ENCODE measurements at regions not wholly inside any gene's neighbourhood (a gene's known extent, or its start where the extent isn't known, plus 50 kb on each side); places are given as distances from the start of the nearest gene placed in this dataset.

GRCh38 chr10:78819361-78820006 lies 249.3 kb upstream of the ZMIZ1 start:
- Histone ChIP-seq H3K27me3 (ENCODE audit: low read depth, low read length) (no peaks in the 10 kb centered on the region), H3K4me3 (ENCODE audit: low read depth in 1 of 2, low read length in 2 of 2) (no peak overlapping the region), H3K27ac (ENCODE audit: low read length) (no peak overlapping the region), H3K36me3 (ENCODE audit: control insufficient read depth in 1 of 2, insufficient read depth in 2 of 2, low read length in 2 of 2) (no peaks in the 10 kb centered on the region), H3K4me1 (ENCODE audit: control insufficient read depth in 1 of 2, insufficient read depth in 2 of 2, low read length in 2 of 2) (peaks cover 0 to 7% of the 10 kb centered on the region in 2 donors), H3K9me3 (ENCODE audit: control insufficient read depth in 1 of 2, low read length in 2 of 2) (peaks cover 0 to 8% of the 10 kb centered on the region in 2 donors)

GRCh38 chr10:78820007-78820362 lies 248.8 kb upstream of the ZMIZ1 start:
- peaks cover 0 to 7% of the 10 kb centered on the region in 2 donors for H3K4me1 ChIP-seq (ENCODE audit: control insufficient read depth in 1 of 2, insufficient read depth in 2 of 2, low read length in 2 of 2)
- no peak overlapping the region for H3K27ac ChIP-seq (ENCODE audit: low read length)
- no peaks in the 10 kb centered on the region for H3K36me3 ChIP-seq (ENCODE audit: control insufficient read depth in 1 of 2, insufficient read depth in 2 of 2, low read length in 2 of 2)
- peaks cover 0 to 8% of the 10 kb centered on the region in 2 donors for H3K9me3 ChIP-seq (ENCODE audit: control insufficient read depth in 1 of 2, low read length in 2 of 2)
- no peak overlapping the region for H3K4me3 ChIP-seq (ENCODE audit: low read depth in 1 of 2, low read length in 2 of 2)
- no peaks in the 10 kb centered on the region for H3K27me3 ChIP-seq (ENCODE audit: low read depth, low read length)

GRCh38 chr10:78821052-78821451 lies 247.7 kb upstream of the ZMIZ1 start:
- H3K27ac ChIP-seq (ENCODE audit: low read length), result no peak overlapping the region
- no peak overlapping the region for H3K4me3 ChIP-seq (ENCODE audit: low read depth in 1 of 2, low read length in 2 of 2)
- H3K4me1 ChIP-seq (ENCODE audit: control insufficient read depth in 1 of 2, insufficient read depth in 2 of 2, low read length in 2 of 2), result peaks cover 0 to 7% of the 10 kb centered on the region in 2 donors
- no peaks in the 10 kb centered on the region for H3K36me3 ChIP-seq (ENCODE audit: control insufficient read depth in 1 of 2, insufficient read depth in 2 of 2, low read length in 2 of 2)
- no peaks in the 10 kb centered on the region for H3K27me3 ChIP-seq (ENCODE audit: low read depth, low read length)
- peaks cover 0 to 8% of the 10 kb centered on the region in 2 donors for H3K9me3 ChIP-seq (ENCODE audit: control insufficient read depth in 1 of 2, low read length in 2 of 2)

- no peaks in the 10 kb centered on the region for H3K27me3 ChIP-seq (ENCODE audit: low read depth, low read length)
- H3K9me3 ChIP-seq (ENCODE audit: control insufficient read depth in 1 of 2, low read length in 2 of 2), result peaks cover 0 to 8% of the 10 kb centered on the region in 2 donors
- H3K4me3 ChIP-seq (ENCODE audit: low read depth in 1 of 2, low read length in 2 of 2), result no peak overlapping the region
- no peak overlapping the region for H3K27ac ChIP-seq (ENCODE audit: low read length)
- H3K4me1 ChIP-seq (ENCODE audit: control insufficient read depth in 1 of 2, insufficient read depth in 2 of 2, low read length in 2 of 2), result no peaks in the 10 kb centered on the region
- H3K36me3 ChIP-seq (ENCODE audit: control insufficient read depth in 1 of 2, insufficient read depth in 2 of 2, low read length in 2 of 2), result no peaks in the 10 kb centered on the region
These were observed 239.9 kb upstream of the ZMIZ1 start for GRCh38 chr10:78828647-78829539.

- H3K36me3 ChIP-seq (ENCODE audit: control insufficient read depth in 1 of 2, insufficient read depth in 2 of 2, low read length in 2 of 2), result no peaks in the 10 kb centered on the region
- no peak overlapping the region for H3K27ac ChIP-seq (ENCODE audit: low read length)
- H3K4me3 ChIP-seq (ENCODE audit: low read depth in 1 of 2, low read length in 2 of 2), result no peak overlapping the region
These were observed 239.2 kb upstream of the ZMIZ1 start for GRCh38 chr10:78829565-78829964.

GRCh38 chr10:78830062-78830975 lies 238.4 kb upstream of the ZMIZ1 start:
- Histone ChIP-seq H3K27ac (ENCODE audit: low read length) (no peak overlapping the region), H3K36me3 (ENCODE audit: control insufficient read depth in 1 of 2, insufficient read depth in 2 of 2, low read length in 2 of 2) (no peaks in the 10 kb centered on the region), H3K4me1 (ENCODE audit: control insufficient read depth in 1 of 2, insufficient read depth in 2 of 2, low read length in 2 of 2) (no peaks in the 10 kb centered on the region), H3K4me3 (ENCODE audit: low read depth in 1 of 2, low read length in 2 of 2) (no peak overlapping the region), H3K9me3 (ENCODE audit: control insufficient read depth in 1 of 2, low read length in 2 of 2) (peaks cover 0 to 8% of the 10 kb centered on the region in 2 donors), H3K27me3 (ENCODE audit: low read depth, low read length) (no peaks in the 10 kb centered on the region)

More at GRCh38 chr10:78829565-78829964, 239.2 kb upstream of the ZMIZ1 start:
- Histone ChIP-seq H3K4me1 (ENCODE audit: control insufficient read depth in 1 of 2, insufficient read depth in 2 of 2, low read length in 2 of 2) (no peaks in the 10 kb centered on the region), H3K27me3 (ENCODE audit: low read depth, low read length) (no peaks in the 10 kb centered on the region), H3K9me3 (ENCODE audit: control insufficient read depth in 1 of 2, low read length in 2 of 2) (peaks cover 0 to 8% of the 10 kb centered on the region in 2 donors)

- H3K27ac ChIP-seq (ENCODE audit: low read length), result no peak overlapping the region
- no peak overlapping the region for H3K4me3 ChIP-seq (ENCODE audit: low read depth in 1 of 2, low read length in 2 of 2)
- peaks cover 0 to 8% of the 10 kb centered on the region in 2 donors for H3K9me3 ChIP-seq (ENCODE audit: control insufficient read depth in 1 of 2, low read length in 2 of 2)
- H3K27me3 ChIP-seq (ENCODE audit: low read depth, low read length), result no peaks in the 10 kb centered on the region
- H3K36me3 ChIP-seq (ENCODE audit: control insufficient read depth in 1 of 2, insufficient read depth in 2 of 2, low read length in 2 of 2), result no peaks in the 10 kb centered on the region
- no peaks in the 10 kb centered on the region for H3K4me1 ChIP-seq (ENCODE audit: control insufficient read depth in 1 of 2, insufficient read depth in 2 of 2, low read length in 2 of 2)
These were observed 237.8 kb upstream of the ZMIZ1 start for GRCh38 chr10:78830976-78831375.

GRCh38 chr10:78831461-78831860 lies 237.3 kb upstream of the ZMIZ1 start:
- no peaks in the 10 kb centered on the region for H3K36me3 ChIP-seq (ENCODE audit: control insufficient read depth in 1 of 2, insufficient read depth in 2 of 2, low read length in 2 of 2)
- peaks cover 0 to 8% of the 10 kb centered on the region in 2 donors for H3K9me3 ChIP-seq (ENCODE audit: control insufficient read depth in 1 of 2, low read length in 2 of 2)
- no peaks in the 10 kb centered on the region for H3K27me3 ChIP-seq (ENCODE audit: low read depth, low read length)
- no peaks in the 10 kb centered on the region for H3K4me1 ChIP-seq (ENCODE audit: control insufficient read depth in 1 of 2, insufficient read depth in 2 of 2, low read length in 2 of 2)
- H3K4me3 ChIP-seq (ENCODE audit: low read depth in 1 of 2, low read length in 2 of 2), result no peak overlapping the region
- H3K27ac ChIP-seq (ENCODE audit: low read length), result no peak overlapping the region

- Histone ChIP-seq H3K4me1 (ENCODE audit: control insufficient read depth in 1 of 2, insufficient read depth in 2 of 2, low read length in 2 of 2) (no peaks in the 10 kb centered on the region), H3K36me3 (ENCODE audit: control insufficient read depth in 1 of 2, insufficient read depth in 2 of 2, low read length in 2 of 2) (no peaks in the 10 kb centered on the region), H3K4me3 (ENCODE audit: low read depth in 1 of 2, low read length in 2 of 2) (no peak overlapping the region), H3K27ac (ENCODE audit: low read length) (no peak overlapping the region), H3K9me3 (ENCODE audit: control insufficient read depth in 1 of 2, low read length in 2 of 2) (peaks cover 0 to 8% of the 10 kb centered on the region in 2 donors), H3K27me3 (ENCODE audit: low read depth, low read length) (no peaks in the 10 kb centered on the region)
These were observed 236.5 kb upstream of the ZMIZ1 start for GRCh38 chr10:78832281-78832680.

GRCh38 chr10:78838141-78838657 lies 230.6 kb upstream of the ZMIZ1 start:
- H3K27me3 ChIP-seq (ENCODE audit: low read depth, low read length), result no peaks in the 10 kb centered on the region
- no peaks in the 10 kb centered on the region for H3K4me1 ChIP-seq (ENCODE audit: control insufficient read depth in 1 of 2, insufficient read depth in 2 of 2, low read length in 2 of 2)
- H3K36me3 ChIP-seq (ENCODE audit: control insufficient read depth in 1 of 2, insufficient read depth in 2 of 2, low read length in 2 of 2), result no peaks in the 10 kb centered on the region
- H3K27ac ChIP-seq (ENCODE audit: low read length), result no peak overlapping the region
- no peaks in the 10 kb centered on the region for H3K9me3 ChIP-seq (ENCODE audit: control insufficient read depth in 1 of 2, low read length in 2 of 2)
- no peak overlapping the region for H3K4me3 ChIP-seq (ENCODE audit: low read depth in 1 of 2, low read length in 2 of 2)

GRCh38 chr10:78843495-78843894 lies 225.3 kb upstream of the ZMIZ1 start:
- Histone ChIP-seq H3K4me3 (ENCODE audit: low read depth in 1 of 2, low read length in 2 of 2) (no peak overlapping the region), H3K27ac (ENCODE audit: low read length) (no peak overlapping the region), H3K36me3 (ENCODE audit: control insufficient read depth in 1 of 2, insufficient read depth in 2 of 2, low read length in 2 of 2) (no peaks in the 10 kb centered on the region), H3K27me3 (ENCODE audit: low read depth, low read length) (no peaks in the 10 kb centered on the region), H3K4me1 (ENCODE audit: control insufficient read depth in 1 of 2, insufficient read depth in 2 of 2, low read length in 2 of 2) (no peaks in the 10 kb centered on the region), H3K9me3 (ENCODE audit: control insufficient read depth in 1 of 2, low read length in 2 of 2) (peaks cover 0 to 4% of the 10 kb centered on the region in 2 donors)

Measured in muscle layer of duodenum (tissue), 2 donors.